ENCODE measurements at regions not wholly inside any gene's neighbourhood (a gene's known extent, or its start where the extent isn't known, plus 50 kb on each side); places are given as distances from the start of the nearest gene placed in this dataset.

DNA sequence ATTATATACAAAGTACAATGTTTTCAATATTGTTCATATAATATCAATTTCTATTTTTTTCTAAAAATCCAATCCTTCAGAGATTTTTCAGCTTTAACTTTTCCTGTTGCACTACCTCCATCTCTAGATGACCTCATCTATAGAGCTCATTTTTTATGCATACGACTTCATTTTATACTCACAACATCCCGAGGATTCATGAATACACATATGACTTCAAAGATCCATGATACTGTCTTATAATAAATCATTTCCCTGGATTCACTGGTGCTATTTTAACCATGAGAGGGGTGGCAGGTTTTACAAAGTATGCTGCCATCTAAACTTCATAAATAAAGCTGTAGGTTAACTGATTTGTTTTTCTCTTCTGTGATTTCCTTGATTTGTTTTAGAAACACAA lies 694.6 kb downstream of the EPHA4 start:
- TF ChIP-seq, protein P1, sequence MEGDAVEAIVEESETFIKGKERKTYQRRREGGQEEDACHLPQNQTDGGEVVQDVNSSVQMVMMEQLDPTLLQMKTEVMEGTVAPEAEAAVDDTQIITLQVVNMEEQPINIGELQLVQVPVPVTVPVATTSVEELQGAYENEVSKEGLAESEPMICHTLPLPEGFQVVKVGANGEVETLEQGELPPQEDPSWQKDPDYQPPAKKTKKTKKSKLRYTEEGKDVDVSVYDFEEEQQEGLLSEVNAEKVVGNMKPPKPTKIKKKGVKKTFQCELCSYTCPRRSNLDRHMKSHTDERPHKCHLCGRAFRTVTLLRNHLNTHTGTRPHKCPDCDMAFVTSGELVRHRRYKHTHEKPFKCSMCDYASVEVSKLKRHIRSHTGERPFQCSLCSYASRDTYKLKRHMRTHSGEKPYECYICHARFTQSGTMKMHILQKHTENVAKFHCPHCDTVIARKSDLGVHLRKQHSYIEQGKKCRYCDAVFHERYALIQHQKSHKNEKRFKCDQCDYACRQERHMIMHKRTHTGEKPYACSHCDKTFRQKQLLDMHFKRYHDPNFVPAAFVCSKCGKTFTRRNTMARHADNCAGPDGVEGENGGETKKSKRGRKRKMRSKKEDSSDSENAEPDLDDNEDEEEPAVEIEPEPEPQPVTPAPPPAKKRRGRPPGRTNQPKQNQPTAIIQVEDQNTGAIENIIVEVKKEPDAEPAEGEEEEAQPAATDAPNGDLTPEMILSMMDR (IDR thresholded peaks at IDR 0.05), result no peak
- no peak for TF ChIP-seq POLR2A (IDR thresholded peaks at IDR 0.05)
